ENCODE measurements at regions not wholly inside any gene's neighbourhood (a gene's known extent, or its start where the extent isn't known, plus 50 kb on each side); places are given as distances from the start of the nearest gene placed in this dataset.
A peak's percentile ranks its signal among the peaks of the same experiment; 100 is the strongest.

GRCh38 chr1:50292276-50292675 is 131.0 kb downstream of the DMRTA2 start:
- DNase-seq = no peak

- DNase-seq = no peak
Measured at GRCh38 chr1:50289495-50289894, 133.7 kb downstream of the DMRTA2 start.

- no peak for DNase-seq
Measured at GRCh38 chr1:50285994-50286393, 137.2 kb downstream of the DMRTA2 start.

- DNase-seq = no peak
Measured at GRCh38 chr1:50279622-50280330, 143.5 kb downstream of the DMRTA2 start.

GRCh38 chr1:50278961-50279360 is 144.3 kb downstream of the DMRTA2 start:
- no peak for DNase-seq

- DNase-seq = no peak
Measured at GRCh38 chr1:50278410-50278809, 144.8 kb downstream of the DMRTA2 start.

- DNase-seq = no peak
Measured at GRCh38 chr1:50275566-50275965, 147.7 kb downstream of the DMRTA2 start.

- no peak for DNase-seq
Measured at GRCh38 chr1:50272912-50273311, 150.3 kb downstream of the DMRTA2 start.

GRCh38 chr1:50271968-50272578 is 151.2 kb downstream of the DMRTA2 start:
- DNase-seq = no peak

- DNase-seq = no peak
Measured at GRCh38 chr1:50271337-50271736, 151.9 kb downstream of the DMRTA2 start.

GRCh38 chr1:50270926-50271325 is 152.3 kb downstream of the DMRTA2 start:
- no peak for DNase-seq

GRCh38 chr1:50268049-50268448 is 155.2 kb downstream of the DMRTA2 start:
- no peak for DNase-seq

GRCh38 chr1:50266509-50266908 is 156.7 kb downstream of the DMRTA2 start:
- DNase-seq = no peak

GRCh38 chr1:50265790-50266314 is 157.1 kb downstream of the ELAVL4 start:
- DNase-seq = peak; percentile 15

- DNase-seq = no peak
Measured at GRCh38 chr1:50264590-50264989, 155.9 kb downstream of the ELAVL4 start.

GRCh38 chr1:50262436-50262835 is 153.7 kb downstream of the ELAVL4 start:
- DNase-seq = no peak

- no peak for DNase-seq
Measured at GRCh38 chr1:50261951-50262350, 153.2 kb downstream of the ELAVL4 start.

GRCh38 chr1:50257940-50258685 is 149.4 kb downstream of the ELAVL4 start:
- DNase-seq = no peak

GRCh38 chr1:50257029-50257428 is 148.3 kb downstream of the ELAVL4 start:
- no peak for DNase-seq
